ENCODE measurements at regions not wholly inside any gene's neighbourhood (a gene's known extent, or its start where the extent isn't known, plus 50 kb on each side); places are given as distances from the start of the nearest gene placed in this dataset.

GRCh38 chr10:128217136-128217535 is 90.9 kb upstream of the MKI67 start:
- TF ChIP-seq KAT7 (CRISPR knock-in tag; IDR thresholded peaks at IDR 0.05; ENCODE audit: borderline replicate concordance) (no peak), ZNF212 (CRISPR knock-in tag; IDR thresholded peaks at IDR 0.05) (no peak)

Measured in K562 (cell line).